Activated naive CD8-positive, alpha-beta T cell treated with anti-CD3 and anti-CD28 coated beads, Interleukin-2, amount 50 U/mL, for 24 hours (primary cell): ENCODE measurements at regions not wholly inside any gene's neighbourhood (a gene's known extent, or its start where the extent isn't known, plus 50 kb on each side); places are given as distances from the start of the nearest gene placed in this dataset.
A peak's percentile ranks its signal among the peaks of the same experiment; 100 is the strongest.

Source experiments
- ATAC-seq: fragments of 150-1000 bp; cut with Tn5 transposase; one replicate; pipeline ENCODE4 v1.10.0; 2021
- DNase-seq: peaks from one replicate; pipeline ENCODE4 v3.0.0; 2021
- H3K27ac Mint-ChIP-seq: one replicate; pipeline ENCODE4 v1.8.0; 2021; ENCODE audit warnings: mild to moderate bottlenecking, mixed read lengths
- H3K27me3 Mint-ChIP-seq: one replicate; pipeline ENCODE4 v1.8.0; 2021; ENCODE audit warnings: mixed read lengths
- H3K36me3 Mint-ChIP-seq: one replicate; pipeline ENCODE4 v1.8.0; 2021; ENCODE audit warnings: low read depth, mixed read lengths
- H3K4me1 Mint-ChIP-seq: one replicate; pipeline ENCODE4 v1.8.0; 2021; ENCODE audit warnings: mixed read lengths
- H3K4me3 Mint-ChIP-seq: one replicate; pipeline ENCODE4 v1.8.0; 2021; ENCODE audit warnings: mild to moderate bottlenecking, moderate library complexity, mixed read lengths
- H3K9me3 Mint-ChIP-seq: one replicate; pipeline ENCODE4 v1.8.0; 2021; ENCODE audit warnings: mixed read lengths

DNA sequence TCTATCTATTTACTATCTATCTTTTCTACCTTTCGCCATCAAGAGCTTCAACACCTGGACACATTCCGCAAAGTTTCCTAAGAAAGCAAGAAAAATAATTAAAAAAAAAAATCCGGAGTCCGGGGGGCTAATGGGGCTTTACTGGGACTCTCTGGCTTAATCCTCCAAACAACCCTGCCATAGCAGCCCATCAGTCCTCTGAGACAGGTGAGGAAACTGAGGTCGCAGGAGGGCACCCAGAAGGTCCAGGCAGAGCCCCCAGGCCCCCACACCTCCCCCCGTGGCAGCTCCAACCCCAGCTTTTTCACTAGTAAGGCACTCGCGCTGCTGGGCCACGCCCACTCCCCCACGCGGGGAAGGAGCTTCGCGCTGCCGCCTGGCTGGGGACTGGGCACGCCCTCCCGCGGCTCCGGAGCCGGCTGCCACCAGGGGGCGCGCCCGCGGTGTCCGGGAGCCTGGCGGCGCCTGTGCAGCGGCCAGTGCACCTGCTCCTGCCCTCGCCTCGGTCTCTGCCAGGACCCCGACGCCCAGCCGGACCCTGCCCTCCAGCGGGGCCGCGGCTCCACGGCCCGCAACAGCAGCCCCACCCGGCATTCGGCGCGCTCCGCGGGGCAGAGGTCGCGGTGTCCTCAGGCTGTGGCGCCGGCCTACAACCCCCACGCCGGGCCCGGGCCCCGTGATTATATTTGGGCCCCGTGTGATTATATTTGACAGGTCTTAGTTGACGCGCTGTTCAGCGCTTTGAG, 54.1 kb upstream of the SAMD11 start:
- DNase-seq (peak; percentile 84), ATAC-seq (peak; percentile 91)
- H3K4me1 Mint-ChIP-seq: peaks cover 3% of the 10 kb centered on the region
- no peaks in the 10 kb centered on the region for H3K9me3 Mint-ChIP-seq
- H3K27ac Mint-ChIP-seq: no peak overlapping the region
- H3K27me3 Mint-ChIP-seq: peaks cover 16% of the 10 kb centered on the region
- H3K4me3 Mint-ChIP-seq: no peak overlapping the region
- H3K36me3 Mint-ChIP-seq: no peaks in the 10 kb centered on the region
